CD14-positive monocyte (primary cell): ENCODE measurements at regions not wholly inside any gene's neighbourhood (a gene's known extent, or its start where the extent isn't known, plus 50 kb on each side); places are given as distances from the start of the nearest gene placed in this dataset.

Experiments
- DNase-seq, 3 donors: peaks; one replicate each; pipeline ENCODE4 v3.0.0-alpha.2; 2011 to 2022
- H2AFZ ChIP-seq: 2 replicates; pipeline ENCODE4 v1.6.0; 2012; ENCODE audit warnings: mild to moderate bottlenecking, low read depth, low read length, inconsistent platforms; ENCODE audit not compliant: insufficient read depth, poor library complexity, severe bottlenecking
- H3K27ac ChIP-seq, 2 donors: 1 replicate in 1 of 2; 2 replicates in 1 of 2; pipeline ENCODE4 v1.5.1; 2012 to 2013; ENCODE audit warnings: low read length in 2 of 2, control low read depth in 1 of 2, inconsistent platforms in 1 of 2, low read depth in 1 of 2, mild to moderate bottlenecking in 1 of 2
- H3K27me3 ChIP-seq, 2 donors: one replicate each; pipeline versions ENCODE4 v1.6.0 to v1.6.1; 2011 to 2013; ENCODE audit warnings: low read length in 2 of 2; ENCODE audit not compliant: control insufficient read depth in 2 of 2, insufficient read depth in 2 of 2
- H3K36me3 ChIP-seq, 2 donors: replicated peaks in 1 of 2; 1 replicate in 1 of 2; 2 replicates in 1 of 2; pipeline versions ENCODE4 v1.5.1 to v1.6.1; 2012 to 2013; ENCODE audit warnings: low read length in 2 of 2, control low read depth in 1 of 2, inconsistent platforms in 1 of 2, mild to moderate bottlenecking in 1 of 2; ENCODE audit not compliant: insufficient read depth in 2 of 2, control insufficient read depth in 1 of 2
- H3K4me1 ChIP-seq, 2 donors: 1 replicate in 1 of 2; 2 replicates in 1 of 2; pipeline versions ENCODE4 v1.5.1 to v1.6.1; 2012 to 2013; ENCODE audit warnings: low read length in 2 of 2, control low read depth in 1 of 2, inconsistent platforms in 1 of 2, mild to moderate bottlenecking in 1 of 2, moderate library complexity in 1 of 2; ENCODE audit not compliant: insufficient read depth in 2 of 2, control insufficient read depth in 1 of 2
- H3K4me2 ChIP-seq: replicated peaks from 2 replicates; pipeline ENCODE3; 2012; ENCODE audit warnings: low read length, moderate library complexity, mild to moderate bottlenecking; ENCODE audit not compliant: poor library complexity, severe bottlenecking; ENCODE audit errors: extremely low read depth
- H3K4me3 ChIP-seq, 3 experiments: fragments of 200-600 bp in 1 of 3; sonication (generic) in 1 of 3; replicated peaks in 1 of 3; 1 replicate in 2 of 3; 2 replicates in 1 of 3; pipeline ENCODE4 v1.5.1; 2011 to 2013; ENCODE audit warnings: low read length in 3 of 3, mild to moderate bottlenecking in 3 of 3, control low read depth in 2 of 3, low read depth in 2 of 3, inconsistent platforms in 1 of 3, moderate library complexity in 1 of 3
- H3K79me2 ChIP-seq: 2 replicates; pipeline ENCODE4 v1.6.0; 2012; ENCODE audit warnings: mild to moderate bottlenecking, control low read depth, inconsistent platforms, low read length, moderate library complexity; ENCODE audit not compliant: insufficient read depth
- H3K9ac ChIP-seq: 2 replicates; pipeline ENCODE4 v1.6.0; 2017; ENCODE audit warnings: low read length, mild to moderate bottlenecking; ENCODE audit not compliant: insufficient read depth, poor library complexity, severe bottlenecking
- H3K9me3 ChIP-seq, 2 donors: replicated peaks in 1 of 2; 1 replicate in 1 of 2; 2 replicates in 1 of 2; pipeline versions ENCODE4 v1.5.1 to v1.6.1; 2012 to 2013; ENCODE audit warnings: low read length in 2 of 2, control low read depth in 1 of 2; ENCODE audit not compliant: control insufficient read depth in 1 of 2, insufficient read depth in 1 of 2
- H4K20me1 ChIP-seq: 2 replicates; pipeline ENCODE4 v1.6.0; 2012; ENCODE audit warnings: mild to moderate bottlenecking, low read length, control low read depth, moderate library complexity; ENCODE audit not compliant: insufficient read depth
- H3K27ac Mint-ChIP-seq, 7 donors: one replicate each; pipeline ENCODE4 v1.8.0; 2020; ENCODE audit warnings: mild to moderate bottlenecking in 7 of 7, mixed read lengths in 7 of 7, moderate library complexity in 6 of 7, inconsistent platforms in 2 of 7
- H3K27me3 Mint-ChIP-seq, 3 donors: one replicate each; pipeline ENCODE4 v1.8.0; 2021 to 2022; ENCODE audit warnings: low read depth in 3 of 3, mild to moderate bottlenecking in 3 of 3, mixed read lengths in 3 of 3, moderate library complexity in 3 of 3, inconsistent platforms in 1 of 3
- H3K36me3 Mint-ChIP-seq, 2 donors: one replicate each; pipeline ENCODE4 v1.8.0; 2020; ENCODE audit warnings: mixed read lengths in 2 of 2, inconsistent platforms in 1 of 2, mild to moderate bottlenecking in 1 of 2
- H3K4me1 Mint-ChIP-seq: one replicate; pipeline ENCODE4 v1.8.0; 2020; ENCODE audit warnings: mild to moderate bottlenecking, mixed read lengths
- H3K4me3 Mint-ChIP-seq, 2 donors: one replicate each; pipeline ENCODE4 v1.8.0; 2020; ENCODE audit warnings: mild to moderate bottlenecking in 2 of 2, mixed read lengths in 2 of 2, moderate library complexity in 1 of 2
- H3K9me3 Mint-ChIP-seq, 7 donors: one replicate each; pipeline ENCODE4 v1.8.0; 2020 to 2022; ENCODE audit warnings: mixed read lengths in 7 of 7, mild to moderate bottlenecking in 6 of 7, moderate library complexity in 6 of 7, inconsistent platforms in 2 of 7
- WGBS: methylation state at CpG from one replicate; pipeline ENCODE4 v1.1.5; 2013; ENCODE audit warnings: missing lambda C conversion rate; ENCODE audit not compliant: insufficient coverage; 5-methylcytosine and 5-hydroxymethylcytosine counted together
- intact Hi-C, 2 donors: fragments of 100-400 bp; cut with micrococcal nuclease; formaldehyde crosslinking; loops; one replicate each; pipeline versions ENCODE4 v1.15.0 to v1.15.1; 2023
- TF ChIP-seq, protein P1 (sequence below): fragments of 200-600 bp; IDR thresholded peaks from one replicate; pipeline ENCODE4 v1.8.0; 2022; ENCODE audit warnings: antibody characterized with exemption, mild to moderate bottlenecking

GRCh38 chr12:40172879-40173278 is 51.9 kb upstream of the LRRK2 start:
- peaks cover 0 to 3% (median 0%) of the 10 kb centered on the region in 3 donors for H3K27me3 Mint-ChIP-seq
- Histone ChIP-seq H4K20me1 (no peaks in the 10 kb centered on the region), H3K27me3 (no peaks in the 10 kb centered on the region), H3K4me1 (peaks cover 33 to 41% of the 10 kb centered on the region in 2 donors), H3K79me2 (no peaks in the 10 kb centered on the region), H3K4me2 (no peak overlapping the region), H3K9ac (no peak overlapping the region), H2AFZ (no peak overlapping the region), H3K4me3 (no peak overlapping the region), H3K9me3 (no peaks in the 10 kb centered on the region), H3K36me3 (no peaks in the 10 kb centered on the region), H3K27ac (no peak overlapping the region)
- no peak for DNase-seq
- intact Hi-C loops, result no loop called here
- peaks cover 55% of the 10 kb centered on the region for H3K4me1 Mint-ChIP-seq
- no peak overlapping the region for H3K4me3 Mint-ChIP-seq
- TF ChIP-seq, protein P1, sequence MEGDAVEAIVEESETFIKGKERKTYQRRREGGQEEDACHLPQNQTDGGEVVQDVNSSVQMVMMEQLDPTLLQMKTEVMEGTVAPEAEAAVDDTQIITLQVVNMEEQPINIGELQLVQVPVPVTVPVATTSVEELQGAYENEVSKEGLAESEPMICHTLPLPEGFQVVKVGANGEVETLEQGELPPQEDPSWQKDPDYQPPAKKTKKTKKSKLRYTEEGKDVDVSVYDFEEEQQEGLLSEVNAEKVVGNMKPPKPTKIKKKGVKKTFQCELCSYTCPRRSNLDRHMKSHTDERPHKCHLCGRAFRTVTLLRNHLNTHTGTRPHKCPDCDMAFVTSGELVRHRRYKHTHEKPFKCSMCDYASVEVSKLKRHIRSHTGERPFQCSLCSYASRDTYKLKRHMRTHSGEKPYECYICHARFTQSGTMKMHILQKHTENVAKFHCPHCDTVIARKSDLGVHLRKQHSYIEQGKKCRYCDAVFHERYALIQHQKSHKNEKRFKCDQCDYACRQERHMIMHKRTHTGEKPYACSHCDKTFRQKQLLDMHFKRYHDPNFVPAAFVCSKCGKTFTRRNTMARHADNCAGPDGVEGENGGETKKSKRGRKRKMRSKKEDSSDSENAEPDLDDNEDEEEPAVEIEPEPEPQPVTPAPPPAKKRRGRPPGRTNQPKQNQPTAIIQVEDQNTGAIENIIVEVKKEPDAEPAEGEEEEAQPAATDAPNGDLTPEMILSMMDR, result no peak
- H3K27ac Mint-ChIP-seq, result no peak overlapping the region
- peaks cover 0 to 5% (median 0%) of the 10 kb centered on the region in 7 donors for H3K9me3 Mint-ChIP-seq
- H3K36me3 Mint-ChIP-seq, result peaks cover 0 to 2% of the 10 kb centered on the region in 2 donors
- WGBS, result no CpG with 5 or more reads among the region's 2 CpGs

DNA sequence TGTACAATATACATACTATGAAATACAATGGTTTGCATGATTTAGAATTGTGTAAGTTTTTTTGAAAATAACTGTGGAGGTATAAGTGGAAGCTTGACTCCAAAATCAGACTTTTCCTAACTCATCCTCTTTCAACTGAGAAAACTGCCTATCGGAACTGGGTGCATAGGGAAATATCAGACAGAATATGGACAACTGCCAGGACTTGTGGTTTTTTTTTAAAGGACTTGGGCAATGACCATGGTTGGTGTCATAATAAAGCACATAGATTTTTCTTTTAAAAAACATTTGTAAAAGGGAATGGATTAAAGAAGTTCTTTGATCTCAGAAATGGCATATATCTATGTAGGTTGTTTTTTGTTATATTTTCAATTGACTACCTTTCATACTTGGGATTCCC is 53.3 kb upstream of the LRRK2 start:
- H3K27me3 ChIP-seq, result no peaks in the 10 kb centered on the region
- Mint-ChIP-seq H3K36me3 (peaks cover 0 to 2% of the 10 kb centered on the region in 2 donors), H3K9me3 (peaks cover 0 to 4% (median 0%) of the 10 kb centered on the region in 7 donors), H3K27ac (peak overlapping the region in 6 of 7 donors; percentile 62 to 87 (median 76)), H3K4me1 (peaks cover 57% of the 10 kb centered on the region), H3K4me3 (peak overlapping the region in 1 of 2 donors; percentile 19), H3K27me3 (no peaks in the 10 kb centered on the region)
- H2AFZ ChIP-seq, result no peak overlapping the region
- H3K4me1 ChIP-seq, result peaks cover 33 to 41% of the 10 kb centered on the region in 2 donors
- H3K36me3 ChIP-seq, result no peaks in the 10 kb centered on the region
- WGBS, result no CpG with 5 or more reads among the region's 1 CpG
- H3K79me2 ChIP-seq, result no peaks in the 10 kb centered on the region
- no peaks in the 10 kb centered on the region for H3K9me3 ChIP-seq
- H4K20me1 ChIP-seq, result no peaks in the 10 kb centered on the region
- H3K27ac ChIP-seq, result peak overlapping the region; percentile 15 to 35
- peak overlapping the region; percentile 46 for H3K4me2 ChIP-seq
- no peak overlapping the region for H3K9ac ChIP-seq
- peak overlapping the region in 1 of 3 experiments; percentile 41 for H3K4me3 ChIP-seq
- TF ChIP-seq, protein P1, result no peak
- intact Hi-C loops, result no loop called here
- peak; percentile 52 to 82 (median 67) for DNase-seq
